BE2C (cell line): ENCODE measurements at regions not wholly inside any gene's neighbourhood (a gene's known extent, or its start where the extent isn't known, plus 50 kb on each side); places are given as distances from the start of the nearest gene placed in this dataset.
"Not testable (repeated sequence)": the region's sequence is repeated elsewhere in the genome, so short reads cannot be mapped to it uniquely, and the experiment has no call there.

Experiments
- DNase-seq: peaks from one replicate; pipeline ENCODE4 v3.0.0-alpha.2; 2020
- H3K27me3 ChIP-seq: fragments of 250-450 bp; sonication (Bioruptor Pico); 2 replicates; pipeline ENCODE4 v1.5.1; 2020; ENCODE audit warnings: mild to moderate bottlenecking
- H3K36me3 ChIP-seq: fragments of 250-450 bp; sonication (Bioruptor Pico); 2 replicates; pipeline ENCODE4 v1.5.1; 2020; ENCODE audit warnings: mild to moderate bottlenecking
- H3K4me1 ChIP-seq: fragments of 250-450 bp; sonication (Bioruptor Pico); 2 replicates; pipeline ENCODE4 v1.5.1; 2020
- H3K4me3 ChIP-seq: 2 replicates; pipeline ENCODE4 v1.5.1; 2011; ENCODE audit warnings: low read depth, low read length
- H3K9me3 ChIP-seq: fragments of 250-450 bp; sonication (Bioruptor Pico); 2 replicates; pipeline ENCODE4 v1.5.1; 2020
- TF ChIP-seq, protein P1 (sequence below): IDR thresholded peaks from 2 replicates; pipeline ENCODE4 v1.5.1; 2012; ENCODE audit warnings: mild to moderate bottlenecking, low read depth, low read length

DNA sequence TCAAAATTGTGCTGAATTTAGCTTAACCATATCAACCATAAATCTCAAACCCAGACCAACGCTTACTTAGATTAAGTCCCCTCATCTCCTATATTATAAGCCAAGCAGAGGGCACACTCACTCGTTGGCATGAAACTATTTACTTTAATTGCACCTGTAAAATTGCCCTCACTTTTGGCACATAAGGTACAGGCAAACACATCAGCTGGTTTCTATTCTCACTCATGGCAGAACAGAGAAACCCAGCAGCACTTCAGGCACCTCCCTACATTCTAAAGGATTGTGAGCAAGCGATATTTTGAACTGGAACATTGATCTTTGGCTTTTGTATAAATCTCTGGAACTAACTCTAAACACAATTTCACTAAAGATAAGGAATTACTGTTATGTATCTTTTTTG lies 845.6 kb upstream of the CDH6 start:
- Histone ChIP-seq H3K4me3 (no peak overlapping the region), H3K27me3 (no peaks in the 10 kb centered on the region), H3K9me3 (no peaks in the 10 kb centered on the region), H3K4me1 (no peaks in the 10 kb centered on the region; the same call in 1 of the 2 replicates), H3K36me3 (no peaks in the 10 kb centered on the region)
- DNase-seq: no peak
- TF ChIP-seq, protein P1, sequence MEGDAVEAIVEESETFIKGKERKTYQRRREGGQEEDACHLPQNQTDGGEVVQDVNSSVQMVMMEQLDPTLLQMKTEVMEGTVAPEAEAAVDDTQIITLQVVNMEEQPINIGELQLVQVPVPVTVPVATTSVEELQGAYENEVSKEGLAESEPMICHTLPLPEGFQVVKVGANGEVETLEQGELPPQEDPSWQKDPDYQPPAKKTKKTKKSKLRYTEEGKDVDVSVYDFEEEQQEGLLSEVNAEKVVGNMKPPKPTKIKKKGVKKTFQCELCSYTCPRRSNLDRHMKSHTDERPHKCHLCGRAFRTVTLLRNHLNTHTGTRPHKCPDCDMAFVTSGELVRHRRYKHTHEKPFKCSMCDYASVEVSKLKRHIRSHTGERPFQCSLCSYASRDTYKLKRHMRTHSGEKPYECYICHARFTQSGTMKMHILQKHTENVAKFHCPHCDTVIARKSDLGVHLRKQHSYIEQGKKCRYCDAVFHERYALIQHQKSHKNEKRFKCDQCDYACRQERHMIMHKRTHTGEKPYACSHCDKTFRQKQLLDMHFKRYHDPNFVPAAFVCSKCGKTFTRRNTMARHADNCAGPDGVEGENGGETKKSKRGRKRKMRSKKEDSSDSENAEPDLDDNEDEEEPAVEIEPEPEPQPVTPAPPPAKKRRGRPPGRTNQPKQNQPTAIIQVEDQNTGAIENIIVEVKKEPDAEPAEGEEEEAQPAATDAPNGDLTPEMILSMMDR: no peak

DNA sequence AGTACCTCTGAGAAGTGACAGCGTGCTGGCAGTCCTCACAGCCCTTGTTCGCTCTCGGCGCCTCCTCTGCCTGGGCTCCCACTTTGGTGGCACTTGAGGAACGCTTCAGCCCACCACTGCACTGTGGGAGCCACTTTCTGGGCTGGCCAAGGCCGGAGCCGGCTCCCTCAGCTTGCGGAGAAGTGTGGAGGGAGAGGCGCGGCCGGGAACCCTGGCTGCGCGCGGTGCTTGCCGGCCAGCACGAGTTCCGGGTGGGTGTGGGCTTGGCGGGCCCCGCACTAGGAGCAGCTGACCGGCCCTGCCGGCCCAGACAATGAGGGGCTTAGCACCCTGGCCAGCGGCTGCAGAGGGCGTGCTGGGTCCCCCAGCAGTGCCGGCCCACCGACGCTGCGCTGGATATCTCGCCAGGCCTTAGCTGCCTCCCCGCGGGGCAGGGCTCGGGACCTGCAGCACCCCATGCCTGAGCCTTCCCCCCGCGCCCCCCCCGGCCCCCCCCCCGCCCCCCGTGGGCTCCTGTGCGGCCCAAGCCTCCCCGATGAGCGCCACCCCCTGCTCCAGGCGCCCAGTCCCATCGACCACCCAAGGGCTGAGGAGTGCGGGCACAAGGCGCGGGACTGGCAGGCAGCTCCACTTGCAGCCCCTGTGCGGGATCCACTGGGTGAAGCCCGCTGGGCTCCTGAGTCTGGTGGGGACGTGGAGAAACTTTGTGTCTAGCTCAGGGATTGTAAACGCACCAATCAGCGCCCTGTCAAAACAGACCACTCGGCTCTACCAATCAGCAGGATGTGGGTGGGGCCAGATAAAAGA lies 847.7 kb upstream of the CDH6 start:
- H3K4me1 ChIP-seq, DNase-seq, H3K27me3 ChIP-seq, H3K9me3 ChIP-seq, H3K4me3 ChIP-seq, H3K36me3 ChIP-seq: not testable (repeated sequence)

DNA sequence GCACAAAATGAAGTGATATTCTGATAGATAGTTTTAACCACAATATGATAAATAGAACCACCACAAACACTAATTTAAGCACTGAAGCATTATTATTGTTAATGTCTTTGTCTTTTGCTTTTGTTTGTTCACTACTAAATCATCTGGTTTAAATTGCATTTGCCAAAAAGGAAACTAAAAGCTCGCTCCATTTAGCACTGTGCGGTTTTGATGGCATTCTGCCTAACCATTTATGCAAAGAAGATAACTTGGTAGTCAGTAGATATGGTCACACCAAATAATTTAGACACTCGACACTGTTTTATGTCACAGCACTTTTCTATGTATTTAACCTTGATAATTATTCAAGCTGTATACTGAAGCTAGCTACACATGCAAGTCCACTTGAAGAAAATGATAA lies 849.8 kb upstream of the CDH6 start:
- no peak for DNase-seq
- Histone ChIP-seq H3K27me3 (no peaks in the 10 kb centered on the region), H3K4me3 (no peak overlapping the region), H3K36me3 (no peaks in the 10 kb centered on the region), H3K4me1 (peaks cover 9% of the 10 kb centered on the region), H3K9me3 (no peaks in the 10 kb centered on the region)
- TF ChIP-seq, protein P1: no peak

DNA sequence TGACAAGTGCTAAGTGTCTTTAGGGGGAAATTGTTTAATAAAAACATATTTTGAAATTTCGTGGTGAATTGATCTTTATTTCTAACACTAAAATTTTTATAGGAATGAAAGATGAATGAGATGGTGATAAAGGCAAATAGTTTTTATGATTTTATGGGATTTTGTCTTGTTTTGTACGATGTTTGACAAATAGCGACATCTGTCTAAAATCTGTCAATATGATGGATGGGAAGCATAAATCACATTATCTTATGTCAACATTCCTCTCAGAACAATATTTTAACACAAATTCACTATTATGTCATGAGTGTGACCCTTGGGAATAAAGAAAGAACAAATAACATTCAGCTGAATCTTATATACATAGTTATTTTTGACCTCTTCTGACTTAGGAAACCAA lies 852.0 kb upstream of the CDH6 start:
- TF ChIP-seq, protein P1: no peak
- H3K9me3 ChIP-seq: no peaks in the 10 kb centered on the region
- no peak overlapping the region for H3K4me3 ChIP-seq
- DNase-seq: no peak
- peaks cover 9% of the 10 kb centered on the region for H3K4me1 ChIP-seq
- H3K36me3 ChIP-seq: no peaks in the 10 kb centered on the region
- H3K27me3 ChIP-seq: no peaks in the 10 kb centered on the region

DNA sequence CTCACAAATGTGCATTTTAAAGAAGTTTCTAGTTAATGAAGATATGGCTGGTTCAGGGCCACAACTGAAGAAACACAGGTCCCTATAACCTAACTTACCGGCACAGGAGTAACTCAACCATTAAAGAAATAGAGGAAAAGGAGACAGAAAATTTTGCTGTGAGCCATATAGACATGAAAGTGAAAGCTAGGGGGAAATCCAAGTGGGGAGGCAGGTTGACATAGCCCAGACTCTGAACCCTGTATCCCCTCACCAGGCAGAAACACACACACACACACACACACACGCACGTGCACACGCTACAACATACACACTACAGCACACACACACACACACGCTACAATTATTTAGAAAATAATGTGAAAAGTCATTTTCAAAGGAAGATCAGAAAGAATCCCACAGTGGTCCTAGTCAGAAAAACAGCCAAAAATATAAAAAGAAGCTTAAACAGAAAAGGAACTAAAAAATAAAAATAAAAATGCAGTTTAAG lies 856.4 kb upstream of the CDH6 start:
- TF ChIP-seq, protein P1: no peak
- Histone ChIP-seq H3K36me3 (no peaks in the 10 kb centered on the region), H3K4me3 (no peak overlapping the region), H3K9me3 (no peaks in the 10 kb centered on the region; the same call in 1 of the 2 replicates), H3K27me3 (no peaks in the 10 kb centered on the region), H3K4me1 (peaks cover 9% of the 10 kb centered on the region)
- no peak for DNase-seq

DNA sequence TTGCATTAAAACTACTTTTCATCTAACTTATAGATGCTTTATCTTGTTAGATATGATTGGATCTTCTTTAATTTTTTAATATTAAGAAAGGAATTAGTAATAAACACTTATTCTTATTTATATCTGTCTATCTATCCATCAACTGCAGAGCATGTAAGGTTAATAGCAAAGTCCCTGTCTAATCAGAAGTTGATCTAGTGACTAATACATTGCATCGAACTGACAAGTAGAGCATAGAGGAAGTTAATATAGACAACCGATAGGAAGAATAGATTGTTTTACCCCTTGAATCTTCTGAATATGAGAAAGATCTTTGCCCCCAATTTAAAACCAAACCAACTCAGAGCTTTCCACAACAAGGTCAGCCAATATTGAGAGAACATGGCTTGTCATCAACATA lies 862.0 kb upstream of the CDH6 start:
- no peaks in the 10 kb centered on the region for H3K4me1 ChIP-seq
- DNase-seq: no peak
- H3K27me3 ChIP-seq: no peaks in the 10 kb centered on the region
- TF ChIP-seq, protein P1: no peak
- no peak overlapping the region for H3K4me3 ChIP-seq
- no peaks in the 10 kb centered on the region for H3K36me3 ChIP-seq
- H3K9me3 ChIP-seq: no peaks in the 10 kb centered on the region; the same call in 1 of the 2 replicates
